NB4 (cell line): ENCODE measurements at regions not wholly inside any gene's neighbourhood (a gene's known extent, or its start where the extent isn't known, plus 50 kb on each side); places are given as distances from the start of the nearest gene placed in this dataset.

Experiments used
- MYC ChIP-seq: IDR thresholded peaks from 2 replicates; pipeline ENCODE4 v1.6.1; 2011; ENCODE audit warnings: low read depth, low read length
- TF ChIP-seq, protein P1 (sequence below): IDR thresholded peaks from one replicate; pipeline ENCODE4 v1.5.1; 2012; ENCODE audit warnings: low read depth, low read length
- TF ChIP-seq, protein P2 (sequence below): IDR thresholded peaks from 2 replicates; pipeline ENCODE4 v1.6.1; 2011; ENCODE audit warnings: low read depth, low read length

DNA sequence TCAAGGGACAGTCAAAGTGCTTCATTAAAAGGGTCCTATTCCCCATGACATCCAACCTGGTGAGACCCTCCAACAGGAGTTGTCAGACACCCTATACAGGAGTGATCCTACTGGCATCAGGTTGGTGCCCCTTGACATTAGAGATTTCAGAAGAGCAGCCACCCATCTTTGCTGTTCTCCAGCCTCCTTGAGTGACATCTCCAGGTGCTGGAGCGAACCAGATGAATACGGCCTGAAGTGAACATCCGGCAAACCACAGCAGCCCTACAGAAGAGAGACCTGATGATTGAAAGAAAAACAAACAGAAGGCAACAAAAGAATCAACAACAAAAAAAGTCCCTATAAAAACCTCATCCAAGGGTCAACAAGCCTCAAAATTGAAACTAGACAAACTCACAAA is 146.1 kb upstream of the PBDC1 start:
- TF ChIP-seq, protein P1, sequence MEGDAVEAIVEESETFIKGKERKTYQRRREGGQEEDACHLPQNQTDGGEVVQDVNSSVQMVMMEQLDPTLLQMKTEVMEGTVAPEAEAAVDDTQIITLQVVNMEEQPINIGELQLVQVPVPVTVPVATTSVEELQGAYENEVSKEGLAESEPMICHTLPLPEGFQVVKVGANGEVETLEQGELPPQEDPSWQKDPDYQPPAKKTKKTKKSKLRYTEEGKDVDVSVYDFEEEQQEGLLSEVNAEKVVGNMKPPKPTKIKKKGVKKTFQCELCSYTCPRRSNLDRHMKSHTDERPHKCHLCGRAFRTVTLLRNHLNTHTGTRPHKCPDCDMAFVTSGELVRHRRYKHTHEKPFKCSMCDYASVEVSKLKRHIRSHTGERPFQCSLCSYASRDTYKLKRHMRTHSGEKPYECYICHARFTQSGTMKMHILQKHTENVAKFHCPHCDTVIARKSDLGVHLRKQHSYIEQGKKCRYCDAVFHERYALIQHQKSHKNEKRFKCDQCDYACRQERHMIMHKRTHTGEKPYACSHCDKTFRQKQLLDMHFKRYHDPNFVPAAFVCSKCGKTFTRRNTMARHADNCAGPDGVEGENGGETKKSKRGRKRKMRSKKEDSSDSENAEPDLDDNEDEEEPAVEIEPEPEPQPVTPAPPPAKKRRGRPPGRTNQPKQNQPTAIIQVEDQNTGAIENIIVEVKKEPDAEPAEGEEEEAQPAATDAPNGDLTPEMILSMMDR: no peak
- TF ChIP-seq MYC: no peak
- TF ChIP-seq, protein P2, sequence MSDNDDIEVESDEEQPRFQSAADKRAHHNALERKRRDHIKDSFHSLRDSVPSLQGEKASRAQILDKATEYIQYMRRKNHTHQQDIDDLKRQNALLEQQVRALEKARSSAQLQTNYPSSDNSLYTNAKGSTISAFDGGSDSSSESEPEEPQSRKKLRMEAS: no peak
